Heart left ventricle (tissue), 13 donors: ENCODE measurements at regions not wholly inside any gene's neighbourhood (a gene's known extent, or its start where the extent isn't known, plus 50 kb on each side); places are given as distances from the start of the nearest gene placed in this dataset.

ENCODE experiments used
- CTCF ChIP-seq, 12 donors: fragments of 200-600 bp; sonication (generic) in 4 of 12; IDR thresholded peaks; one replicate each; pipeline versions ENCODE4 v1.5.0 to v1.8.0; 2018 to 2022; ENCODE audit warnings: antibody characterized with exemption in 12 of 12, mild to moderate bottlenecking in 5 of 12
- POLR2A ChIP-seq, 2 donors: fragments of 450-650 bp; IDR thresholded peaks; one replicate each; pipeline ENCODE4 v1.6.1; 2017; ENCODE audit warnings: antibody characterized with exemption in 2 of 2, mild to moderate bottlenecking in 2 of 2, moderate library complexity in 2 of 2
- donor health status: ischemic (EF 13 %, LVEDD 7.1; RV severe dilation, severe dysfunction).
- donor health status: DM: no; HTN: yes; CAD: no.
- donor health status: DM: no; HTN: no; CAD: no.
- donor health status: ischemic (EF 25% LVEDD 6.9; RV normal size, moderate dysfunction).
- donor health status: ischemic (EF 25% LVEDD 5.7; RV mildly dilated, moderate dysfunction).
- donor health status: ischemic (EF 35%, LVEDD 5.7; RV mildly dilated, moderate dysfunction).
- donor health status: nonischemic (EF 11% LVEDD 7.7; RV severe dilation, severe dysfunction).
- donor health status: DM: yes; HTN: yes; CAD: no.
- donor health status: PGD.
- donor health status: ischemic (EF 29% LVEDD 5.4; RV normal size, mild dysfunction).
- donor health status: nonischemic (EF 23%, LVEDD 6.1; RV moderate dilation, normal function).

- no peak for TF ChIP-seq CTCF (IDR thresholded peaks at IDR 0.05)
- no peak for TF ChIP-seq POLR2A (IDR thresholded peaks at IDR 0.05)
Measured at GRCh38 chr12:41897593-41897992, 247.1 kb downstream of the GXYLT1 start.
